HEK293T (cell line): ENCODE measurements at regions not wholly inside any gene's neighbourhood (a gene's known extent, or its start where the extent isn't known, plus 50 kb on each side); places are given as distances from the start of the nearest gene placed in this dataset.

Experiments used
- ELF4 ChIP-seq: fragments of 450-650 bp; IDR thresholded peaks from 2 replicates; pipeline ENCODE4 v1.6.1; 2017; ENCODE audit warnings: antibody characterized with exemption
- FOXA1 ChIP-seq: fragments of 450-650 bp; IDR thresholded peaks from 2 replicates; pipeline ENCODE4 v1.6.1; 2016; ENCODE audit warnings: mild to moderate bottlenecking
- FOXK2 ChIP-seq: fragments of 450-650 bp; IDR thresholded peaks from 2 replicates; pipeline ENCODE4 v1.6.1; 2016; ENCODE audit warnings: mild to moderate bottlenecking
- FOXM1 ChIP-seq: fragments of 450-650 bp; IDR thresholded peaks from 2 replicates; pipeline ENCODE4 v1.6.1; 2017; ENCODE audit warnings: mild to moderate bottlenecking, borderline replicate concordance
- L3MBTL2 ChIP-seq: fragments of 450-650 bp; conservative IDR thresholded peaks from 2 replicates; pipeline ENCODE4 v1.6.1; 2016; ENCODE audit warnings: mild to moderate bottlenecking
- NFRKB ChIP-seq: fragments of 450-650 bp; IDR thresholded peaks from 2 replicates; pipeline ENCODE4 v1.6.1; 2016; ENCODE audit warnings: mild to moderate bottlenecking, moderate library complexity
- SP1 ChIP-seq: fragments of 450-650 bp; IDR thresholded peaks from 2 replicates; pipeline ENCODE4 v1.6.1; 2017
- SUZ12 ChIP-seq: fragments of 450-650 bp; IDR thresholded peaks from 2 replicates; pipeline ENCODE4 v1.6.1; 2016; ENCODE audit warnings: mild to moderate bottlenecking
- TARDBP ChIP-seq: fragments of 450-650 bp; IDR thresholded peaks from 2 replicates; pipeline ENCODE4 v1.6.1; 2016

DNA sequence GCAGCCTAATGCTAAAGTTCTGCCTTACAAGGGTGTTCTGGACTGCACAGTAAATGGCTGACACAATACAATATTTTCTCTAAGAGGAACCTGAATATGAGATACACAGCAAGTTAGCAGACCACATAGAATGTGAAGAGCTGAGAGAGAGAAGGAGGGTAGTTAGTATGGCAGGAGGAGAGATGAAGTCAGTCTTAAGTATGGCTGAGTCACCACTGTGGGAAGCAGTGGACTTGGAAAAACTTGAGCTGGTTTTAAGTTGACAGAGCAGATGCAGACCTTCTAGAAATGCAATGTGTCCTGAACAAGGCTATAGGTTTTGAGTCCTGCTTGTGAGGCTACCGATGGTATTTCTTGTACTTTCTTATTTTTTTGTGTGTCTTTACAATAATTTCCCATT, 172.5 kb downstream of the SH2D1A start:
- TF ChIP-seq FOXA1 (no peak), SUZ12 (no peak), ELF4 (no peak), FOXM1 (no peak), L3MBTL2 (no peak), SP1 (no peak), FOXK2 (no peak), NFRKB (no peak), TARDBP (no peak)
